BE2C (cell line): ENCODE measurements at regions not wholly inside any gene's neighbourhood (a gene's known extent, or its start where the extent isn't known, plus 50 kb on each side); places are given as distances from the start of the nearest gene placed in this dataset.

Source experiments
- DNase-seq: peaks from one replicate; pipeline ENCODE4 v3.0.0-alpha.2; 2020
- H3K27me3 ChIP-seq: fragments of 250-450 bp; sonication (Bioruptor Pico); 2 replicates; pipeline ENCODE4 v1.5.1; 2020; ENCODE audit warnings: mild to moderate bottlenecking
- H3K36me3 ChIP-seq: fragments of 250-450 bp; sonication (Bioruptor Pico); 2 replicates; pipeline ENCODE4 v1.5.1; 2020; ENCODE audit warnings: mild to moderate bottlenecking
- H3K4me1 ChIP-seq: fragments of 250-450 bp; sonication (Bioruptor Pico); 2 replicates; pipeline ENCODE4 v1.5.1; 2020
- H3K4me3 ChIP-seq: 2 replicates; pipeline ENCODE4 v1.5.1; 2011; ENCODE audit warnings: low read depth, low read length
- H3K9me3 ChIP-seq: fragments of 250-450 bp; sonication (Bioruptor Pico); 2 replicates; pipeline ENCODE4 v1.5.1; 2020
- CTCF ChIP-seq: IDR thresholded peaks from 2 replicates; pipeline ENCODE4 v1.5.1; 2012; ENCODE audit warnings: mild to moderate bottlenecking, low read depth, low read length

- Histone ChIP-seq H3K36me3 (no peaks in the 10 kb centered on the region), H3K27me3 (no peaks in the 10 kb centered on the region), H3K4me3 (no peak overlapping the region), H3K4me1 (no peaks in the 10 kb centered on the region), H3K9me3 (no peaks in the 10 kb centered on the region)
- no peak for DNase-seq
- TF ChIP-seq CTCF: no peak
Observed at GRCh38 chr2:64904413-64905329, 84.5 kb upstream of the SLC1A4 start.

GRCh38 chr2:64905338-64906024, 83.7 kb upstream of the SLC1A4 start:
- Histone ChIP-seq H3K4me1 (no peaks in the 10 kb centered on the region), H3K36me3 (no peaks in the 10 kb centered on the region), H3K4me3 (no peak overlapping the region), H3K9me3 (no peaks in the 10 kb centered on the region), H3K27me3 (no peaks in the 10 kb centered on the region)
- no peak for TF ChIP-seq CTCF
- DNase-seq: no peak

- no peak for TF ChIP-seq CTCF
- no peaks in the 10 kb centered on the region for H3K4me1 ChIP-seq
- H3K4me3 ChIP-seq: no peak overlapping the region
- no peaks in the 10 kb centered on the region for H3K9me3 ChIP-seq
- no peaks in the 10 kb centered on the region for H3K27me3 ChIP-seq
- no peaks in the 10 kb centered on the region for H3K36me3 ChIP-seq
- no peak for DNase-seq
Observed at GRCh38 chr2:64906853-64907536, 82.2 kb upstream of the SLC1A4 start.

DNA sequence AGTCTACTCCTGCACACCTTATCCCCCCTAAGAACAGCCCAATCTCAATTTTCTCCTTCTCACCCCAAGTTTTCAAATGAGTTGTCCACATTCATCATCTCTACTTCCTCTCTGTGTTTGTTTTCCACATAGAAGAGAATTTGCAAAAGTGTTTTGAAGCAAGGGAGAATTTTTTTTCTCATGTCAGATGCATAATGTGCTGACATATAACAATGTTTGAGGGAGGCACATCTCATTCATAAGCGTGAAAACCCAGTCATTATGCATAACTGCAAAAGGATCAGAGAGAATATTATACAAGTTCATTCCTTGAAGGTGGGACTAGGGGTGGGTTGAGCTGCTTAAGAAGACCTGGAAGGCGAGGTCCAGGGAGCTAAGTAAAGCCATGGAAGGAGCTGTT, 80.8 kb upstream of the SLC1A4 start:
- TF ChIP-seq CTCF: no peak
- Histone ChIP-seq H3K27me3 (no peaks in the 10 kb centered on the region), H3K4me3 (no peak overlapping the region), H3K36me3 (no peaks in the 10 kb centered on the region), H3K9me3 (no peaks in the 10 kb centered on the region), H3K4me1 (no peaks in the 10 kb centered on the region)
- no peak for DNase-seq

- no peak for TF ChIP-seq CTCF
Observed at GRCh38 chr2:64910523-64910922, 78.7 kb upstream of the SLC1A4 start.

More at GRCh38 chr2:64910523-64910922, 78.7 kb upstream of the SLC1A4 start:
- H3K9me3 ChIP-seq: no peaks in the 10 kb centered on the region
- H3K36me3 ChIP-seq: no peaks in the 10 kb centered on the region
- no peaks in the 10 kb centered on the region for H3K4me1 ChIP-seq
- H3K4me3 ChIP-seq: no peak overlapping the region
- H3K27me3 ChIP-seq: no peaks in the 10 kb centered on the region
- DNase-seq: no peak
